ENCODE measurements at regions not wholly inside any gene's neighbourhood (a gene's known extent, or its start where the extent isn't known, plus 50 kb on each side); places are given as distances from the start of the nearest gene placed in this dataset.

GRCh38 chr21:31564439-31564838 lies 95.1 kb upstream of the SOD1 start:
- no peak for DNase-seq

GRCh38 chr21:31560479-31560878 lies 99.0 kb upstream of the SOD1 start:
- DNase-seq, result no peak

DNA sequence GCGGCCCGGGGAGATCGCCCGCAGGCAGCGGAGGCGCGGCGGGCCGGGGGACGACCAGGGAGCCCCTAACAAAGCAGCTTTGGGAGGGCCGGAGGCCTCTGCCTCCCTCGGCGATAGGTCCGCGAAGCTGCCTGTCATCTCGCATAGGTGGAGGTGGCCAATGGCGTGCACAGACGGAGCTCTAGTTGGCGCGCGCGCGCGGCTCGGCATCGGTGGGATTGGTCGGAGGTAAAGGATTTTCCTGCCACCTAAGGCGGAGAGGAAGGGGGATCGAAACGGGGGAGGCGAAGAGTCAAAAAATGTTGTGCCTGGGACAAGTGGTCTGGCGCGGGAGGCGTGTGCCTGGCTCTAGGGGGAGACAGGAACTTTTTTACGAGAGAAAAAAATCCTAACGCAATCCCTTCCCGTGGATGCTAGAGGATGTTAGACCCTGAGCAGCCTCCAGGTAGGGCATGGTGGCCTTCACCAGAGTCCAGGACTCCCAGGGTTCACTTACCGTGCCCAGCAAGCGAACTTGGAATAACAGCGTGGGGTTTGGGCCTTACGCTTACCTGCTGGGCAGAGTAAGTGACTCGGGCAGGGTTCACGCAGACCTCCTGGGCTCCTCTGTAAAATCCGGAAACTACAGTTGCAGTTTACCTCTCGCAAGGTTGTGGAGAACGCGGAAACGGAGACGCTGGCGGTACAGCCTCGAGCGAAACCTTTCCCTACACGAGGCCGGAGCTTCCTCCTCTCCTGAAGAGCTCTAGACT lies 99.9 kb upstream of the SOD1 start:
- peak; percentile 96 for DNase-seq

DNA sequence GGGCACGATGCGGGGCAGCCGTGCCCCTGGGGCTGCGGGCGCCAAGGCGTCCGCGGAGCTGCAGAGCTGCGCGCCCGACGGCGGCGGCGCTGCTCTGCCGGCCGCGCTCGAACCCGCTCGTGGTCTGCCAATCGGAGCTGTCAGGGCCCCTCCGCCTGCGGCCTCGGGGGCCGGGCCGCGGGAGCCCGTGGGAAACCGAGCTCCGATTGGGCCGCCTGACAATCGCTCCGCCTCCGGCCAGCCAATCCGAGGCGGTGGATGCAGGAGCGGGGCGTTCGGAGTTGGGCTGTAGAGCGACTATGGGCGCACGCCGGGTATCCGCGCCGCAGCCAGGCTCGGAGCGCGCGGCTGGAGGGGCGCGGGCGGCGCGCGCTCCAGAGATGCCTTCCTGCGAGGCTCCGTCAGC lies 100.5 kb upstream of the SOD1 start:
- peak; percentile 97 for DNase-seq

DNA sequence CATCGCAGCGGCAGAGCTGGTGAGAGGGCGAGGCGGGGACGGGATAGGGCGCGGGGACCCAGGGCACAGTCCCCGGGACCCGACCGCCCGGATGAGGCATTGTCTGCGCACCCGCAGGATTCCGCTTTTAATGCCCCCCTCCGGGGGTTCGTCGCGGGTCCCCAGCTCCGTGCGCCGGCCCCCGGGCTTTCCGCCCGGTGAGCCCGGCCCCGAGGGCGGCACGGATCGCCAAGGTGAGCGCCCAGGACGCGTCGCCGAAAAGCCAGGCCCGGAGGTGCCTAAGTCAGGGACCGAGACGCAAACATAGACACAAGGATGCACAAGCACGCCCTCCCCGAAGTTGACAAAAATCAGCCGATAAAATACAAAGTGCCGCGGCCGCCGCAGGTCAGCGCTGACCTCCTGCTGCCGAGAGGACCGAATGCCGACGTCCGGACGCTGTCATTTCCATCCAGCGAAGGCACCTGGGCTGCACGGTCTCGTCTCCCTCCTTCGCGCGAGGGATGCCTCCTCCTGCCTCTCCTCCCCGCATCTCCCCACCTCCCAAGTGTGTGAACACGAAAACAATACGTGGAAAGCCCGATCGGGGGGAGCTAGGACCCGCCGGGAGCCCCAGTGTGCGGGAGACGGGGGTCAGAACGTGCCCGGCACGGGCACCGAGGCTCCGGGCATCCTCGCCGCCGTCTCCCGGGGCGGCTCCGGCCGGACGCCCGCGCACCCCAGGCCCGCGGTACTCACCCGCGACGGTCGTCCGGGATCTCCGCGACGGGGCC lies 101.1 kb upstream of the SOD1 start:
- peak; percentile 32 for DNase-seq

GRCh38 chr21:31557421-31558188 lies 101.9 kb upstream of the SOD1 start:
- DNase-seq, result peak; percentile 17

- no peak for DNase-seq
Observed at GRCh38 chr21:31556662-31557061, 102.8 kb upstream of the SOD1 start.

DNA sequence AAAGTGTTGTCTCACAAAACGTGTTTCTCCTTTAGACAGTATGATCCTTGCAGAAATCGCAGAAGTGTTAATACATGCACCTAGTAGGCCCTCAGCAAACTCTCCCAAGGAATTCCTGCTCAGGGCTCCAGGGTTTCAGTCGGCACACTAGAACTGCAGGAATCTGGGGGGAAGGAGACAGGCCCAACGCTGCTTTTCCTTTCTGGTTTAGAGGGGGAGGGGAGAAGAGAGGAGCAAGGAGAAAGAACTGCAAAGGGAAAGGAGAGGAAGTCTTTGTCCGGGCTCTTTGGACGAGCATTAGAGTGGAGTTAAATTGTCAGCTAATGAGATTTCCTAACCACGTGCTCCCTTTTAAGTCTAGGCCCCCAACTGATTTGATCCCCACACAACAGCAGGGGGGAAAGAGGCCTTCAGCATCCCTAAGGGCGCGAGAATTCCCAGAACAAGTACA lies 103.7 kb upstream of the SOD1 start:
- no peak for DNase-seq

DNA sequence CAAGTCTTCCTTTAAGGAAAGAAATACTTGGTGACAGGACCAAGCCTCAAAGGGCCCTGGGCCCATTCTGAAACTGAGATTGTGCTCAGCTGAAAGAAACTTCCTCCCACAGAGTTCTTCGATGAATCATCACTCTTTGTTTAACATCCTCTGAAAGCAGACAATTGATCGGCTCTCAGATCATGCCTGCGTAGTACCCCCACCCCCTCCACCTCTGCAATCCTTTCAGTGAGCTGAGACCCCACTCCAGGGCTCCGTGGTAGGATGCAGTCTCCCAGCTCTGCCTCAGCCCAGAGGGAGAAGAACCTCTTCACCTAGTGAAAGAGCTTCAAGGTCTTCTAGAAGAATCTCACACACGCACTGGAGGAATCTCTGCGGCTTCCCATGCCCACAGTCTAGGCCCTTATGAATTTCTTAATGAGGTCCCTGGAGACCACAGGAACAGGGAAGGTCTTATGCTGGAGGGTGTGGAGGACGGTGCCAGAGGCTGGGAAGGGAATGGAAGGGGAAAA lies 104.9 kb upstream of the SOD1 start:
- peak; percentile 69 for DNase-seq

DNA sequence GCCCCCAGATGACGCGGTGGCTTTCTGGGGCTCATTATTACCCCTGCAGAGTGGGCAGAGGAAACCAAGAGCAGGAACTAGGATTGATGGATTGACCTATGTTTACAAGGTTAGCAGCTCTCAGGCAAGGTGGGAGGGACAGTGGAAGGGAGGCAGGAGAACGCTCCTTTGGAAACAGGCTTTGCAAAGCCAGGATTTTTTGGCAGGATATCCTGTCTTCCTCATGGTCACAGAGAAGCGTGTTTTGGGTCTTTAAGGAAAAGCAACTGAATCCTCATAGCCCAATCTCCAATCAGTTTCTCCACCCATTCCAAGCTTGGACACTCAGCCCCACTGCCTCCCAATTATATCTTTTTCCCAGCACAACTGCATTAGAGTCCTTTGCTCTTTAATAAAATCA lies 105.6 kb upstream of the SOD1 start:
- no peak for DNase-seq

DNA sequence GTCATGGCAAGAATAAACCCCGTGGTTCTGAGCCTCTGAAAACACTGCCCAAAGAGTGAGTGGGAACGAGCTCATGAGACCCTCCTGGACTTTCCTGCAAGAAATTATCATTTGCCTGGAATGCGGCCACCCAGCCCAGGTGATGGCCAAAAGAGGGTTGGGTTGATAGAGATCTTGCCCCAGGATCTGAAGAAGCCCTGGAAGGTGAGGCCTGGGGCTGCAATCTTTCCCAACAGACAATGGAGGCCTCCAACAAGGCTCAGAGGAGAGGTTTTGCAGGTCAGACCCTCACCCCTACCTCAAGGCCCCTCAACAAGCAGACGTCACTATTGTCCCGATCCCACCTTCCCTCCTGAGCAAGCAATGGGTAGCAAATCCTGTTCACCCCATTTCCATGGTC lies 106.0 kb upstream of the SOD1 start:
- DNase-seq, result no peak

GRCh38 chr21:31552826-31553225 lies 106.7 kb upstream of the SOD1 start:
- no peak for DNase-seq

GRCh38 chr21:31550070-31550469 lies 109.4 kb upstream of the SOD1 start:
- no peak for DNase-seq

DNA sequence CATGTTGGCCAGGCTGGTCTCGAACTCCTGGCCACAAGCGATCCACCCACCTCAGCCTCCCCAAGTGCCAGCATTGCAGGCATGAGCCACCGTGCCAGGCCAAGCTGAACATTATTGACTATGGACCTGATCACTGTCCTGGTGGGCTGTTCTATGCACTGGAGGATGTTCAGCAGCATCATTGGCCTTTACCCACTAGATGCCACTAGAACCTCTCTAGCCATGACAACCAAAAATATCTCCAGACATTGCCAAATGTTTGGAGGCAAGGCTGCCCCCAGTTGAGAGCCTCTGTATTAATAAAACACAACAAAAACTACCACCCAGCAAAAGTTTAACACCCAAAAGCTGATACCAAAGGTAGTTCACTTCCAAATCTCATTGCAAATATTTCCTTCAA lies 110.8 kb upstream of the SOD1 start:
- DNase-seq, result no peak

DNA sequence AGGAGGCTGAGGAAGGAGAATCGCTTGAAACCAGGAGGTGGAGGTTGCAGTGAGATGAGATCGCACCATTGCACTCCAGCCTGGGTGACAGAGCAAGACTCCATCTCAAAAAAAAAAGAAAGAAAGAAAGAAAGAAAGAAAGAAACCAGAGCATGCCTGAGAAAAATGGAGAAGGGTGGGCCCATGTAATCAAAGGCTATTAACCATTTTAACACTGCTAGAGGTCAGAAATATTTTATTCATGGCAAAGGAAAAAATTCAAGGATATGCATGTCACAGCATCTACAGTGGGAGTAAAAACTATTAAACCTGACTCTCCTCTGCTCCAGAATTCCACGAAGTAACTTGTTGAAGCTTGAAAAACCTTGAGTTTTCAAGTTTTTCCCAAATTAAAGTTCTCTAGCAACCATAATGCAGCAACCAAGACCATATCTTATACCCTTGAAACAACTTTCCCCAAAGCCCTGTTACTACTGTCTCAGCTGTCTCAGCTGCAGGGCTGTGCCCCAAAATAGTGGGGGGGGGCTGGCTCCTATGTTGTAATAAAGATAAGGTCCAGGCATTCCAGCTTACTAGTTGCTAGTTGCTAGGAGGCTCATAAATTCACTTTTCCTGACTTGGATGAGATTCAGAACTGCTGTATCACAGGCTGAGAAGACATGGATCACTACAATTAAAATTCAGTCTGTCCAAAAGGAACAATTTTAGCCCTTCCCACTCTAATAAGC lies 112.9 kb upstream of the SOD1 start:
- no peak for DNase-seq

DNA sequence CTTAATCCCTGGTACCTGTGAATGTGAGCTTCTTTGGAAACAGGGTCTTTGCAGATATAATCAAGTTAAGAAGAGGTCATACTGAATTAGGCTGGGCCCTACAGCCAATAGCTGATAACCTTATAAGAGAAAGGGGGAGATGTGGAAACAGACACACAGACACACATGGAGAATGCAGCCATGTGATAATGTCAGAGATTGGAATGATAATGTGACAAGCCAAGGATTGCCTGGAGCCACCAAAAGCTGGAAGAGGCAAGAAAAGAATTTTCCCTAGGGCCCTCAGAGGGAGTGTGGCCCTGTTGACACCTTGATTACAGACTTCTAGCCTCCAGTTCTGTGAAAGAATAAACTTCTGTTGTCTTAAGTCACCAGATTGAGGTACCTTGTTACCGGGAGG lies 114.5 kb upstream of the SOD1 start:
- no peak for DNase-seq

GRCh38 chr21:31543191-31543590 lies 116.3 kb upstream of the SOD1 start:
- DNase-seq, result no peak

DNA sequence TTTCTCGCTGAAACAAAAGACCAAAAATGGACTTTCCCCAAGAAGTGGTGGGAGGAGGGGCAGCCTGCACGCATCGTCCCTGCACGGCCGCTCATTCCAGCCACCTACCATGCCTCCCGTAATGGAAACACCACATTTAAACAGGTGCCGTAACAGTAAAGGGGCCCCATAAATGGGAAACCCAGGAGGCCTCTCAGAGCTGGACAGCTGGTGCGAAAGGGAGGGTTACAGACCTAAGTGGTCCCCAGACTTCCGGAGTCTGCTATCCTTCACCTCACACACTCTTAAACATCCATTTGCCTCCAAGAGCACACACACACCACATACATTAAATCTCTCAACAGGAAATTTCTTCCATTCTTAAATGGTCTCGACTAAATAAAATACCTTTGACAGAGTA lies 120.7 kb upstream of the SOD1 start:
- DNase-seq, result no peak

- DNase-seq, result peak; percentile 14
Observed at GRCh38 chr21:31537872-31538576, 121.5 kb upstream of the SOD1 start.

GRCh38 chr21:31536138-31536537 lies 123.4 kb upstream of the SOD1 start:
- DNase-seq, result no peak

DNA sequence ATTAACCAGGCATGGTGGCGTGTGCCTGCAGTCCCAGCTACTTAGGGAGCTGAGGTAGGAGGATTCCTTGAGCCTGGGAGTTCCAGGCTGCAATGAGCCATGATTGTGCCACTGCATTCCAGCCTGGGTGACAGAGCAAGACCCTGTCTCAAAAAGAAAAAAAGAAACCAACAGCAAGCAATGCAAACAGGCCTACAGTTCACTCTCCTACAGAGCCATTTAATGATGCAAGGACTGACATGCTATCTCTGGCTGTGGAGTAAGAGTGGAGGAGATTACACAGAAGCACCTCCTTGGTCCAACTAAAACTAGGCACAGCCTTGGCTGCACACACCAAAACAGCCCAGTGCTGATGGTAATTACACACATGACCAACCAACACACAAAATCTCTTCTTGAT lies 127.5 kb upstream of the SOD1 start:
- no peak for DNase-seq

Measured in activated CD4-positive, alpha-beta T cell treated with anti-CD3 and anti-CD28 coated beads, Interleukin-2, Interleukin-6, amounts not matched to agents 100 ng/mL and 50 ng/mL, durations not matched to agents 16 hours and 8 hours (primary cell).